ENCODE measurements at regions not wholly inside any gene's neighbourhood (a gene's known extent, or its start where the extent isn't known, plus 50 kb on each side); places are given as distances from the start of the nearest gene placed in this dataset.

GRCh38 chr6:166877906-166878305 is 78.4 kb downstream of the RNASET2 start:
- DNase-seq (ENCODE audit: low spot score in 2 of 2) = no peak
- WGBS = 79% methylated on average over 2 of the region's 2 CpGs
- H3K9me3 ChIP-seq = no peaks in the 10 kb centered on the region
- no peak overlapping the region for H3K27ac ChIP-seq
- no peaks in the 10 kb centered on the region for H3K4me1 ChIP-seq
- H3K27me3 ChIP-seq = no peaks in the 10 kb centered on the region
- no peak overlapping the region for H3K4me3 ChIP-seq
- TF ChIP-seq CTCF (IDR thresholded peaks at IDR 0.05) (no peak), EP300 (IDR thresholded peaks at IDR 0.05) (no peak), POLR2A (IDR thresholded peaks at IDR 0.05) (no peak), POLR2AphosphoS5 (IDR thresholded peaks at IDR 0.05) (no peak)
- no peaks in the 10 kb centered on the region for H3K36me3 ChIP-seq

GRCh38 chr6:166877349-166877748 is 79.0 kb downstream of the RNASET2 start:
- no peaks in the 10 kb centered on the region for H3K4me1 ChIP-seq
- 90% methylated on average over 2 of the region's 2 CpGs for WGBS
- no peak overlapping the region for H3K27ac ChIP-seq
- no peak overlapping the region for H3K4me3 ChIP-seq
- H3K27me3 ChIP-seq = no peaks in the 10 kb centered on the region
- no peaks in the 10 kb centered on the region for H3K9me3 ChIP-seq
- no peak for DNase-seq (ENCODE audit: low spot score in 2 of 2)
- no peaks in the 10 kb centered on the region for H3K36me3 ChIP-seq
- no peak for TF ChIP-seq CTCF (IDR thresholded peaks at IDR 0.05)
- no peak for TF ChIP-seq POLR2AphosphoS5 (IDR thresholded peaks at IDR 0.05)
- TF ChIP-seq POLR2A (IDR thresholded peaks at IDR 0.05) = no peak
- TF ChIP-seq EP300 (IDR thresholded peaks at IDR 0.05) = no peak

DNA sequence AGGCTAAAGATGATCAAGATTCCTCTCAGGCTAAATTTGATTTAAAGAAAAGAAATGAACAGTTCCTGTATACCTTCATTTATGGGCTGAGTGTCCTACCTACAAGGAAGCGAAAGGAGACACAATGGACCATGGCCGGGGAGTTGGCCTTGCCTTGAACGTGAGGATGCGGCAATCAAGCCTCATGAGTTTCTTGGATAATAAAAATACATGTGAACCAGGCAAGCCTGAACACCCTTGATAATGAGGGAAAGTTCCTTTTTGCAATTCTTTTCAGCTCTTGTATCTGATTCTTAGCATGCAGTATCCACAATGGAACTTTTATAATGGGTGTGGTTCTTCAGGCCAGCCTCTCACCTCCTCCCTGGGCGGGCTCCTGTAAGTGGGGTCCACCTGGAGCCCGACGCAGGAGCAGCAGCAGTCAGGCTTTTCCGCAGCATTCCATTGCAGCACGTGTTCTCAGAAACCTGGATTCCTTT is 83.8 kb downstream of the RNASET2 start:
- H3K27me3 ChIP-seq = no peaks in the 10 kb centered on the region
- H3K36me3 ChIP-seq = no peaks in the 10 kb centered on the region
- H3K4me1 ChIP-seq = no peaks in the 10 kb centered on the region
- WGBS = 50% methylated on average over 9 of the region's 9 CpGs
- H3K4me3 ChIP-seq = no peak overlapping the region
- no peak for TF ChIP-seq CTCF (IDR thresholded peaks at IDR 0.05)
- no peak for TF ChIP-seq EP300 (IDR thresholded peaks at IDR 0.05)
- no peak for TF ChIP-seq POLR2AphosphoS5 (IDR thresholded peaks at IDR 0.05)
- TF ChIP-seq POLR2A (IDR thresholded peaks at IDR 0.05) = no peak
- no peaks in the 10 kb centered on the region for H3K9me3 ChIP-seq
- H3K27ac ChIP-seq = no peak overlapping the region
- DNase-seq (ENCODE audit: low spot score in 2 of 2) = no peak

- Histone ChIP-seq H3K4me1 (no peaks in the 10 kb centered on the region), H3K27ac (no peak overlapping the region), H3K36me3 (no peaks in the 10 kb centered on the region), H3K4me3 (no peak overlapping the region), H3K27me3 (no peaks in the 10 kb centered on the region), H3K9me3 (no peaks in the 10 kb centered on the region)
- TF ChIP-seq POLR2A (IDR thresholded peaks at IDR 0.05) (no peak), POLR2AphosphoS5 (IDR thresholded peaks at IDR 0.05) (no peak), CTCF (IDR thresholded peaks at IDR 0.05) (no peak), EP300 (IDR thresholded peaks at IDR 0.05) (no peak)
- no peak for DNase-seq (ENCODE audit: low spot score in 2 of 2)
- WGBS = 90% methylated on average over 20 of the region's 20 CpGs
These were observed 85.6 kb downstream of the RNASET2 start for GRCh38 chr6:166870602-166871208.

- Histone ChIP-seq H3K9me3 (no peaks in the 10 kb centered on the region), H3K4me1 (peaks cover 11% of the 10 kb centered on the region), H3K4me3 (no peak overlapping the region), H3K27ac (no peak overlapping the region), H3K36me3 (no peaks in the 10 kb centered on the region), H3K27me3 (peaks cover 11% of the 10 kb centered on the region)
- WGBS = 77% methylated on average over 19 of the region's 19 CpGs
- no peak for TF ChIP-seq POLR2AphosphoS5 (IDR thresholded peaks at IDR 0.05)
- TF ChIP-seq CTCF (IDR thresholded peaks at IDR 0.05) = no peak
- TF ChIP-seq EP300 (IDR thresholded peaks at IDR 0.05) = no peak
- no peak for TF ChIP-seq POLR2A (IDR thresholded peaks at IDR 0.05)
- no peak for DNase-seq (ENCODE audit: low spot score in 2 of 2)
These were observed 89.3 kb downstream of the RNASET2 start for GRCh38 chr6:166866839-166867637.
